Activated CD8-positive, alpha-beta memory T cell treated with anti-CD3 and anti-CD28 coated beads for 48 hours (primary cell): ENCODE measurements at regions not wholly inside any gene's neighbourhood (a gene's known extent, or its start where the extent isn't known, plus 50 kb on each side); places are given as distances from the start of the nearest gene placed in this dataset.
"Not testable (repeated sequence)": the region's sequence is repeated elsewhere in the genome, so short reads cannot be mapped to it uniquely, and the experiment has no call there.

Experiments
- DNase-seq, 3 experiments: peaks; one replicate each; pipeline ENCODE4 v3.0.0-alpha.2; 2020; ENCODE audit warnings: low read depth in 2 of 3, low spot score in 2 of 3

DNA sequence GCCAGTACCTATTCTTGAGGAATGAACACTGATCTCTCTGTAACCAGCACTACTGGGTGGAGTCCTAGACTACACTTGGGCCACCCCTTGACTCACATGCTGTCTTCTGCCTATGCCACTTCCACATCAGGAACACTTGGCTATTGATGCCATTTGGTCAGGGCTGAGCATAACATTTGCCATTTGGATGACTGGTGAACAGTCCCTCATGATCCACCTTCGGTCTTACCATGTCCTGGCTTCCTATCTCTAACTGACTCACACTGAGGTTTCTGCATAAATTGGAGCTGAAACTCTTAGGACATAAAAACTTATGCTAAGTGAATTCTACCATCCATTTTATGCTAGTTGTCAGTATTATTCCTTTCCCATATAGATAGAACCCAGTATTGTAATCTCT lies 91.7 kb upstream of the PELI2 start:
- DNase-seq: no peak

DNA sequence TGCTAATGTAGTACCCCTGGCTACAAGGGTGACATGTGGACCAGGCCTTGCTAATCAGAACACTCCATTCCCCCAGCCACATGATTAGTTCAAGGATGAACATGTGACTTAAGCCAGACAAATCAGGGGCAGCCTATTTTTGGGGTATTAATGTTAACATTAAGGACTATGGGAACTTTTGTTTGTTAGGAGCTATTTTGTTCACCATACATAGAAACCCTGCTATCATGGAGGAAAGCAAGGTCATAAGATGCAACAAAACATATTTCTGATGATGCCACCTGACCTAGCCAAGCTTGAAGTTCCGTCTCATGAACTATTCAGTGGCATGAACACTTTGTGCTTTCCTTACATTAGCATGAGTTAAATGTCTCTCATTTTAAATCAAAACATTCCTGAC lies 90.8 kb upstream of the PELI2 start:
- no peak for DNase-seq

DNA sequence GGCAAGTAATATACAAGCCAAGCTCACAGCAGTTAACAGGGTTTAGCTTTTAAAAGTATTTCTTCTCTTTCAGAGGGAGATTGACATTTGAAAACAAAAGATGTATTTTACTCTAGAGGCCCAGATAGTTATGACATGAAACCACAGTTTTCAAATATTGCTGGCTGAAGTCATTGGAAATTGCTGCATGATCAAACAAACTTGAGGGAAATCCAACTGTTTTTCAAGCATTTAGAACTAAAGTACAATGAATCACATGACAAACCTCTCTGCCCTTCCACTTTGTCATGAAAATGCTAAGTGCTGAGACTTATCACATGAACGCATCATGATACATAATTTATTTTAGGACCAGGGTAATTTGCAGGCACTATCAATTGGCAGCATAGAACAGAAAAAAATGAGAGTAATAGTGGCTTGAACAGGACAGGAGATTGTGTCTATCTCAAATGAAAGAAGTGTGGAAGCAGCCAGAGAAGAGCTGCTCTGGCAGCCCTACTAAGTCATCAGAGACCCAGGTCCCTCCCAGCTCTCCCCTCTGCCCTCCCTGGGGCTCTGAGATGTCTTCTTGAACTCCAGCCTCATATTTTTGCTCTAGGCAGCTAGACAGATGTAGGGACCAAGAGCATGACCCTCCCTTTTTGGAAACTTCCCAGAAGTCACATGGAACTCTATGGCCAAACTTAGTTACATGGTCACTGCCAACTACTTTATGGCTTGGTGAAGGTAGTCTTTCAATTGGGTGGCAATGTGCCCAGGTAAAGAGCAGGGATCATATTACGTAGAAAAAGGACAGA lies 90.1 kb upstream of the PELI2 start:
- no peak for DNase-seq

DNA sequence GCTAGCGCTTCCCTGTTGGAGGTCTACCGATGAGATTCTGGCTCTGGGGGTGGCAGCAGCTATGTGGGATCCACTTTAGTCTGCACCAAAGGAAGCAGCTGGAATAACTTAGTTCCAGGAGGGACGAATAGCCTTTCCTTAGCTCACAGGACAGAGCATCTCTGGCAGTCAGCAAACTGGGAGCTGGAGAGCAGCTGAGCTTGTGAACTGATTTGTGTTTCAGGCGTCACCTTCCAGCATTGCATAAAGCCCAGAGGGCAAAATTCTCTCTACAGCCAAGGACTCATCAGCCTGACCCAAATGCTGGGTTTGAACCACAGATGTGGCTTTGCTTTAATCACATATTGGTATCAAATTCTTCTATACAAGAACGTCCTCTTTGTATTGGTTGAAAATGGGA lies 81.9 kb upstream of the PELI2 start:
- DNase-seq: no peak

DNA sequence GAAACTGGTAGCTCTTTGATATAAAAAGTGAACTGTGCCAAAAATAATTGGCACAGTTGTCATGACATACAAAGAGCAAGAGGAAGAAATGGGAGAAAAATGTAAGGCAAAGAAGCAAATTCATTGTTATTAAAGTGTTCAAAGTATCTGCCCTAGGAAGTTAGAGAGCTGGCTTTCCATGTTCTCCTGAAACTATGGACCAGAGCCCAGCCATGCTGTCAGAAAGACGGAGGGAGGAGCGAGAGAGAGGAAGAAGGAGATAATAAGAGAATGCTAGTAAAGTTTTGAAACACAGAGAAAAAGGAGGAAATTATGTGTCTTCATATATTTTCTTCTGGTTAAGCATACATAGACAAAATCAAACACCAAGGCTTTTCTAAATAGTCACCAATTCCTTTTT lies 78.1 kb upstream of the PELI2 start:
- DNase-seq: no peak

DNA sequence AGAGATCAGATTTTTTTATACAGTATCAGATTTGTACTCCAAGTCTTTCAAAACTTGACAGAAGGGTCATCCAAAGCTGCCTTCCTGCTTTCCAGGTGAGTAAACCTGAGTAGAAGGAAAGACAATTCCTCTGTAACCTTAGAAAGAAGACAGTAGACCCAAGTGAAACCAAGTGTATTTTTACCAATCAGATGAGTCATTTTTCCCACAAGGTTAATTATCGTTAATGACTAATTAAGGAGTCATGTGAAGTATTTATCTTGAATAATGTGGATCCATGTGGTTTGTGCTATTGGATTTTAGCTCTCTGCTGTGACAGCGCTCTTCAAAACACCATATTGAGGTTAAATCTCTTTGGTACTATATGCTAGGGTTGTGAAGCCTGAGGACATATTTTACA lies 74.0 kb upstream of the PELI2 start:
- no peak for DNase-seq

DNA sequence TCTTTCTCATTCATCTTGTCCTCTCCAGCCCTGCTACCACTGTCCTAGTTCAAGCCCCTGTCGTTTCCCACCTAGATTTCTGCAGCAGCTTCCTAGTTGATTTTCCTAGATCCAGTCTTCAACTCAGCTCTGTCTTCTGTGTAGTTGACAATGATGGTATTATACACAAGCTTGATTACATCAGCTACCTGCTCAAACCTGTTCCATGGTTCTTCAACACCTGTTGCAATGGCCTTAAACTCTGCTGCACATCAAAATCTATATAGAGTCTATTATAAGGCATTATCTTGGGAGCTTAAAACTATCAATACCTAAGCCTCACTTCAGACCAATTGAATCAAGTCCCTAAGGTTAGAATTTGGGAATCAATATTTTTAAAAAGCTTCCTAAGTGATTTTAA lies 71.7 kb upstream of the PELI2 start:
- DNase-seq: no peak

DNA sequence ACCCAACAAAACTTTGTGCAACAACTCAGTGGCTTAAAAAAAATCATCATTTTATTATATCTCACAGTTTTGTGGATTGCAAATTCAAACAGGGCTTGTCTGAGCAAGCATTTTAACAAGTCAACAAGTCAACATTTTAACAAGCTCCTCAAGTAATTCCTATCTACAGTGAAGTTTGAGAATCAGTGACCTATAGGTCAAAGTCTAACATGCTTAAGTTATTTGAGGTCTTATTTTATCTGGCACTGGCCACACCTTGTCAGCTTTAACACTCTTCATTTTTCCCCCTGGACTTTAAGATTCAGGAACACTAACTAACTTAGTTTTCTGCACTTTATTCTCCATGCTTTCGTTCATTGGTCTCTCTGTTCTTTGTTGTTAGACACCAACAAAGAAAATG lies 71.2 kb upstream of the PELI2 start:
- no peak for DNase-seq

DNA sequence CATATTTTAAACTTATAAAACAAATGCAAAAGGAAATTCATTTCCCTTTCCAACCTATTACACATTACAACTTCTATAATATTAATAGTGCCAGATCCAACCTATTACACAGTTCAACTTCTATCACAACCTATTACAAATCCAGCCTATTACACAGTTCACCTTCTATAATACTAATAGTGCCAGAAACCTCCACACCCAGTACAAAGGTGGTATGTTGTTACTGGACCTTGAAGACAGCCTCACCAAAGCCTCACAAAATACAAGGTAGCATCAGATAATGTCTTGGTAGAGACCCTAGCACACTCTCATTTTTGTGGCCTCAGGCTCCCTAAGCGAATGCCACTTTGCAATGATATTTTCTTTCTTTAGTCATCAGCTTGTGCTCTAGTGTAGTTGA lies 68.7 kb upstream of the PELI2 start:
- no peak for DNase-seq

DNA sequence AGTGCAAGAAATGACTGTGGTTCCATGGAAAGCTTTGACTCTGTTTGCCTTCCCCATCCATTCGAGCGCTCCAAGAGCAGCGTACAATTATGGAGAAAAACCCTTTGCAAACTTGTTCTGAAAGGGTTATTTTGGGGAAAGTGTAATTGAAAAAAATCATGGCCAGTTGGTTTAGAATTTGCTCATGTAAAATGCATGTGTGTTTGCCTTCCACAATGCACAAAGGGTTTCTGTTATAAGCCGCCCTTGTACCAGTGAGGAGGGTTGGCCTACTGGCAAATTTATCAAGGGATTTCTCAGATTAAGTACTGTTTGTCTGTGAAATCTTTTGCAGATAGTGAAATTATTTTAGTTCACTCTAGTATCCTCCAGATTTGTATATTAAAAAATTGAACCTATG lies 62.7 kb upstream of the PELI2 start:
- DNase-seq: no peak

DNA sequence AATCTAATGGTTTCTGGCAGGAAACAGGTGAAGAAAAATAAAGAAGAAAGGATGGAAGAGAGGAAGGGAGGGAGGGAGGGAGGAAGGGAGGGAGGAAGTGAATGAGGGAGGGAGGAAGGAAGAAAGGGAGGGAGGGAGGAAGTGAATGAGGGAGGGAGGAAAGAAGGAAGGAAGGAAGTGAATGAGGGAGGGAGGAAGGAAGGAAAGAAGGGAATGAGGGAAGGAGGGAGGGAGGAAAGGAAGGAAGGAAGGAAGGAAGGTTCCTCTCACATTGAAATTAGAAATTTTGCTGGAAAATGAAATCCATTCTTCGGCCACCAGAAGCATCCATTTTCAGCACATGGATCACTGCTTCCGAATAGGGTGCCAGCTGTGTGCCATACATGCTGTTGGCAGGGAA lies 62.2 kb upstream of the PELI2 start:
- DNase-seq: no peak

DNA sequence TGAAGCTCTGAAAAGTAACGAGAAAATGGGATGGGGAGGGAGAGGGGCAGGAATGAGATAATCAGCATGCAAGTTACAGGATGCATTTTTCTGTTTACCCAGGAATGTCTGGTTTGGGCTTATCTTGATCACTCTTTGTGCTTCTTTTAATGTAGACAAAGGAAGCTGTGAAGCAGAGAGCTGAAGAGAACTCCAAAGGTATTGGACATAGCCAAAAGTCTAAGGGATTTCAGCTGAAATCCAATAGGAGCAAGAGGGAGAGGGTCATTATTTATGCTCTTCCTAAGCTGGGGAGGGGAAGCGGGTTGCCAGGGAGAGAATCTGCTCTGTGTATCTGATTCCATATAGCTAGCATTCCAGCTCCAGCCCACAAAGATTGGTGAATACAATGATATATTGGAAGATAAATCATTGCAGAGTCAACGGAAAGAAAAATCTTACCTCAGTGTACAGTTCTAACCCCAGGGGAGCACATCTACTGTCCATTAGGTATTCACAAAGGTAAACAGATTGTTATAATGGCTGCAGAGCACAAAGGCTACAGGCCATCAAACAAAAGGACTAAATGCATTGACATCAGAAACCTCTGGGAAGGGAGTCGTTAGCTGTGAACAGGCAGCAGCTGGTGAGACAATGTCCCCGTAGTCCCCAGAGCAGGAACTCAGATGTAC lies 61.0 kb upstream of the PELI2 start:
- DNase-seq: no peak

DNA sequence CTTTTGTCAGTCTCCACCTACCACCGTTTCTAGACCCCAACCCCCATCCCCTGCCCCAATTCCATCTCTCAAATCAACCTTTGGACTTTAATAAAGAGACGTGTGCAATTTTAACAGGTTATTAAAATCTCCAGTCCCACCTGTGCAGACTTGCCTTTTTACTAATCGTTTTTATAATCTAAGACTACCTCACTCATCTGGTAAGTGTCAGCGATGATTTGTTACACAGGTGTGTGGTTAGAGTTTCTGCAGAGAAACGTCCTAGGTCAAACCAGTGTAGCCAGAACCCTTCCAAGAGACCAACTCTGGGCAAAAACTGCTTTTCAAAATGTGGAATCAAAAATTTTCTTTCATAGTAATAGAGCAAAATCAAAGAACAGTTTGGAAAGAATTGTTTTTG lies 60.4 kb upstream of the PELI2 start:
- DNase-seq: no peak

DNA sequence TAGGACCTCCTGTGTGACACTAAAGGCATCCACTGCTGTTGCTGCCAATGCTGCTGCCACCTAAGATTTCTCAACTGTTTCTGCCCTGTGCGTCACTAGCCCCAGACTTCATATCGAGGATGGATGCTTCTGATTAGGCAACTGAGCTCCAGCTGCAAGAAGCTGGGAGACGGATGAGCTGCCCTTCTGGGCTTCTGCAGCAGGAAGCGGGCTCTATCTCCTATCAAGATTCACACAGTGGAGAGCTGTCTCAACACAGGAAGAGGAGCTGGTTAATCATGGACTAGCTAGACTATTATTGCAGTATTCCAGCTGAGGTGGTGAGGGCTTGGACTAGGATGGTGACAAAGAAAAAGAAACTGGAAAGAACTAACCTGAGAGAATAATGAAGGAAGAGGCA lies 59.2 kb upstream of the PELI2 start:
- no peak for DNase-seq

DNA sequence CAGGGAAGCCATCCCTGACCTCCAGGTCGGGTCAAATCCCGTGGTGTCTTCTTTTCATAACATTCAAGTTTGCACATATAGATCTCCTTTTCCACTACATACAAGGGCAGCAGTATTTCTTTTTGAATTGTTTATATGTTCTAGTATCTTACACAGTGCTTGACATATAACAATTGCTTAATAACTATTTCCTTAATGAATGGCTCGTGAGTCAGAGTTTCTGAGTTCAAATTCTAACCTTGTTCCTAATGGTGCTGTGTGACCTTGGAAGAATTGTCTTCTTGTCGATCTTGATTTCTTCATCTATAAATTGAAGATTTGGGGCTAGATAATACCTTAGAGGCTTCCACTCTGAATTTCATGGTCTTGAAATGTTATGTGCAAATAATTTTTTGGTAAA lies 57.2 kb upstream of the PELI2 start:
- DNase-seq: no peak

DNA sequence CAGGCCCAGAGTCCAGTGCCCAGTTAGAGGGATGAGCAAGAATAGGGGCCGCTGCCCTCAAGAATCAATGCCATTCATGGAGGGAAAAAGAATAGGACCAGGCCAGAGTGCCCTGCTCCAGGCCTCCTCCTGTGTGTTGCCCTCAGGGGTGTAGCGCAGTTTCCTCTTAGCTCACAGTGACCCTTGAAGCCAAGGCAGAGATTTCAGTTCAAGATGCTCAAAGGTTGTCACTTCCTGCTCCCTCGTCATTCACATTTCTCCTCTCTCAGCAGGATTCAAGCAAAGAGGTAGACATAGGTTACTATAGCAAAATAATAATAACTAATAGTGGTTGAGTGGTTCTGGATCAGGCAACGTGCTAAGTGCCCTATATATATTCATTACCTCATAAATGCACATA lies 55.1 kb upstream of the PELI2 start:
- no peak for DNase-seq

DNA sequence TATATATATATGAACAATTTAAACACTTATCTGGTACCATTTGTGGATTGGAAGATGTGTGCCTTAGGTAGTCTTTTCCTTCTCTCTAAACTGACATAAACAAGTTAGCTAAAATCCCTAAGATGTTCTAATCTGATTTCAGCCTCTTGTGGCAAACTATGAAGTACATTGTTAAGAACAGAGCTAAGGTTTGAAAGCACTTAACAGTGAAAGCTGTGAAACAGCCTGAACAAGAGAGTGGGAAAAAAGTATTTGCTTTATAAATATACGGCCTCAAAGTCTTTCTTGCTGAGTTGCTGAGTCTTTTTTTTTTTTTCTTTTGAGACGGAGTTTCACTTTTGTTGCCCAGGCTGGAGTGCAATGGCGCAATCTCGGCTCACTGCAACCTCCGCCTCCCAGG lies 53.7 kb upstream of the PELI2 start:
- DNase-seq: no peak

DNA sequence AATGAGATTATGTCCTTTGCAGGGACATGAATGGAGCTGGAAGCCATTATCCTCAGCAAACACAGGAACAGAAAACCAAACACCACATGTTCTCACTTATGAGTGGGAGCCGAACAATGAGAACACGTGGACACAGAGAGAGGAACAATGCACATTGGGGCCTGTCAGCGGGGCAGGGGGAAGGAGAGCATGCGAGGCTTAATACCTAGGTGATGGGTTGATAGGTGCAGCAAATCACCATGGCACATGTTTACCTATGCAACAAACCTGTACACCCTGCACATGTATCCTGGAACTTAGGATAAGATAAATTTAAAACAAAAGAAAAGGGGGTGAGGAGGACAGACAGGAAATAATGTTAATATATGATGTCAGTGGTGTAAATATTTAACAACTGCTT lies 53.0 kb upstream of the PELI2 start:
- DNase-seq: not testable (repeated sequence)

DNA sequence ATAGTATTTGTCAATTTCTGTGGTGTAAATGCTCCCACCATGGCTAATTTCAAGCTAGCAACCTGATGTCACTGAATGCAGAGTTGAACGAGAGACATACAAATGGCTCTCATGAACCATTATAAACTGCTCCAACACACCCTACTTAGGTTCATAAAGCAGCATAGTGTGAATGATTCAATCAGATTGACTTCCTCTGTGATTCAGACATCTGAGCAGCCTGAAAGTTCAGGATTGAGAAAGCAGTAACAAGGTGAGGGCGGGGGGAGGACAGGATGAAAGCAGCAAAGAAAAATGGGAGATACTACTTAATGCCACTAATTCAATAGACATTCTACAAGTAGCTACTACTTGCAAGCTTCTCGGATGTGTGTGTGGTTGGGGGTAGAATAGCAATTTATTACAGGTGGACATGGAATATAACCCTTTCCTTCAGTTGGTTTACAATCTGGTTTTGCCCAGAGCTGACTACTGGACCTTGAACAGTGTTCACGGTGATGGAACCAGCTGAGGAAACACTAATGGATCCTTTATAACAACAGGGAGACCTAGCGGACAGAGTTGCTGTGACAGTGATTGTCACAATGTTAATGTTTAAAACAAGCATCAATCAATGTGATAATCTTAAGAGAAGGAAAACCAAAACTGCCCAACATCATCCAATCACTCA lies 52.5 kb upstream of the PELI2 start:
- DNase-seq: no peak
